NK-92 treated with Interleukin-12 subunit alpha and Interleukin-12 subunit beta, amount 100 ng/mL, for 24 hours (cell line): ENCODE measurements at regions not wholly inside any gene's neighbourhood (a gene's known extent, or its start where the extent isn't known, plus 50 kb on each side); places are given as distances from the start of the nearest gene placed in this dataset.
A peak's percentile ranks its signal among the peaks of the same experiment; 100 is the strongest.

ENCODE experiments used
- DNase-seq: peaks from one replicate; lab custom pipeline; 2025; lab: John Stamatoyannopoulos, UW

- no peak for DNase-seq
These were observed 333.1 kb upstream of the XYLT1 start for GRCh38 chr16:17803625-17804410.

- no peak for DNase-seq
These were observed 331.8 kb upstream of the XYLT1 start for GRCh38 chr16:17802571-17802970.

DNA sequence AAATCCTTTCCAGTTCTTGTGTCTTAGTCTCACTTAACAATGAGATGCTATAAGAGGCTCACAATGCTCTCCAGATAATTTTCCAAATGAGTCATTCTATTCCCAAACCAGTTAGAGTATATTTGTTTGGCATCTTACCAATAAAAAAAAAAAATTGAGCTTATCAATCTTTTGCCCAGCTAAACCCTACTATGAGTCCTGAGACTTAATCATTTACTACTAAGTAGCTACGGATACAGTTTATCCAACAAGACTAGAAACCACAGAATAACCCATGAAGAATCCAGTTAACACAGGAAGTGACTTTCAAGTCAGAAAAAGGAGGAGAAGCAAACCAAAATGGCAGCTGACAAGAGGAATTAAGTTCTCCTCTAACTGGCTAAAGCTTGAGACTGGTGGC lies 330.3 kb upstream of the XYLT1 start:
- DNase-seq: no peak

GRCh38 chr16:17798716-17799115 lies 328.0 kb upstream of the XYLT1 start:
- DNase-seq: no peak

GRCh38 chr16:17793354-17793753 lies 322.6 kb upstream of the XYLT1 start:
- DNase-seq: no peak

- no peak for DNase-seq
These were observed 313.3 kb upstream of the XYLT1 start for GRCh38 chr16:17784073-17784472.

DNA sequence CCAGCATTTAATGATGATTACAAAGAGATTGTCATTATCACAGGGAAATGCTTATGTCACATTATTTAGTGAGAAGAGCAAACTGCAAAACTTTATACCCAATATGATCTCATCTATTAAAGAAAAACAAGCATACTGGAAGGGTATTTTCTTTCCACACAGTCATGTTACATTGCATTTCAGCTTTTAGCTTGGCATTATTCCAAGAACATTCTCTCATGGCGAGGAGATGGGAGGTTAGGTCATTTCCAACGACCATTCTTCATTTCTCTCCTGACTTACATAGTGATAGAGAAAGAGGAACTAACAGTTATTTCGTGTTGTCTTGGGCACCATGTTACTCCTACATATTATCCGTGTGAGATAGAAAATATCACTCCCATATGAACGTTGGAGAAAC lies 309.4 kb upstream of the XYLT1 start:
- DNase-seq: no peak

DNA sequence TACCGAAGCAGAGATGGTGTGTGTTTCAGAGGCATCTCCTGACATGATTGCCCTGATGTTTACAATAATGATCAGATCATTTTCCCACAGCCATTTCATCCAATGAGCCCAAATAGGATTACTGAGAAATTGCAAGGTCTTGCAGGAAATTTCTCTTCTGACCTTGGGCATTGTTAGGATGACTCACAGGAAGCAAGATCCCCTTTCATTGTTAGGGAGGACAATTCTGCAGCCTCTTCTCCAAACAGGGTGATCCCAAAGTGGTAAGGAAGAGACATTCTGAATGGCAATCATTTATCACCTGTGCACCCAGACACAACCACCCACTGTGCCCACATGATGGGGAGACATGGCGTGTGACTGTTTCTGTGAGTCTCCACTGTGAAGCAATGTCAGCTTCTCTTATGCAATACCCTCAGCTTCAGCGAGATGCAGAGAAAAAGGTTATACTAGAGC lies 306.7 kb upstream of the XYLT1 start:
- DNase-seq: peak; percentile 4

GRCh38 chr16:17776888-17777287 lies 306.1 kb upstream of the XYLT1 start:
- DNase-seq: no peak

- no peak for DNase-seq
These were observed 305.7 kb upstream of the XYLT1 start for GRCh38 chr16:17776465-17776864.

- DNase-seq: no peak
These were observed 304.3 kb upstream of the XYLT1 start for GRCh38 chr16:17775061-17775460.

DNA sequence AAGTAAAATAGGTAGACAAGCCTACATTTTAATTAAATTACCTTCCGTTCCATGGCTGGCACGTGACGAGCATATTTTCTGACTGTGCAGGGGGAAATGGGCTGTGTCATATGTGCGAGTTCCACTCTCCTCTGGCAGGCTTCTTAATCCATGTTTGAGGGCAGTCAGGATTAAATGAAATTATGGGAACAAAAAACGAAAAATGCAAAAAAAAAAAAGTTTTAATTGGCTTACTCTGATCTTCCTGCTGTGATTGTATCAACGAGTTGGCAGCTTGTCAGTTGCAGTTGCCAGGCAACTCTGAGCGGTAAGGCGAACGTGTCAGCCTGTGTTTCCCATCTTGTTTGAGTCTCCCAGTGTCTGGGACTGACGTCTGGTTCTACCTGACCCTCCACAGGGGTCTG lies 302.9 kb upstream of the XYLT1 start:
- DNase-seq: no peak

GRCh38 chr16:17770104-17770503 lies 299.3 kb upstream of the XYLT1 start:
- DNase-seq: no peak

DNA sequence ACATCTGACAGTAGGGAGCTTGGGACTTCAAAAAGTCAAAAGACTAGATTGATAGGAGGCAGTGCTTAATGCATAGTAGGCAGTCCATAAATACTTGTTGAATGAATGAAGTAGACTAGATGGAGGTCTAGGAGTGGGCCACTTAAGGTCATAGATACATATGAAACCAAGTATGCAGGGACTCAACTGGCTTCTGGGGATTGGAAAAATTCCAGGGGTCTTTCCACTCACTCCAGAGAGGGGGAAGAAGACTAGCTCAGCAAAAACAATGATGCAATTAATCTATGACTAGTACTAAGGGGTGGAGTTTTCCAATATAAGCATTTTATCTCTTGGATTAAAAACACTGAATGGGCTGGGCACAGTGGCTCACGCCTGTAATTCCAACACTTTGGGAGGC lies 298.3 kb upstream of the XYLT1 start:
- no peak for DNase-seq

DNA sequence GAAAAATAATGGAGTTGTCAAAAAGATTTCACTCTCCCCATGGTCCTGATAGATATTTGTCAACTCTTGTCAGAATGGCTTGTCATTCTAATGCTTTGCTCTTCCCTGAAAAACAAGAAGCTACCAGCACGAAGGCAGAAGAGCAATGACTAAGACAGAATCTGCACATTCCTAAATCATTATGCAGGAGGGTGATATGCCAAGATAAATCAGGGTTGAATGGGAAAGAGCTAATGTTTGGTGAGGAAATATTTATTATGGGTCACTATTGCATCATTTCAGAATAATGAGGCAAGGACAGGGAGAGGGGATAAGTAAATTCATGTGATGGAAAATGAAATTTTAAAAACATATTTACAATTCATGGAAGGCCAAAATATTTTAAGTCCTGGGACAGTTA lies 297.5 kb upstream of the XYLT1 start:
- DNase-seq: no peak

GRCh38 chr16:17766012-17766411 lies 295.3 kb upstream of the XYLT1 start:
- DNase-seq: no peak

GRCh38 chr16:17759451-17760390 lies 289.0 kb upstream of the XYLT1 start:
- no peak for DNase-seq

GRCh38 chr16:17757808-17758207 lies 287.0 kb upstream of the XYLT1 start:
- no peak for DNase-seq

DNA sequence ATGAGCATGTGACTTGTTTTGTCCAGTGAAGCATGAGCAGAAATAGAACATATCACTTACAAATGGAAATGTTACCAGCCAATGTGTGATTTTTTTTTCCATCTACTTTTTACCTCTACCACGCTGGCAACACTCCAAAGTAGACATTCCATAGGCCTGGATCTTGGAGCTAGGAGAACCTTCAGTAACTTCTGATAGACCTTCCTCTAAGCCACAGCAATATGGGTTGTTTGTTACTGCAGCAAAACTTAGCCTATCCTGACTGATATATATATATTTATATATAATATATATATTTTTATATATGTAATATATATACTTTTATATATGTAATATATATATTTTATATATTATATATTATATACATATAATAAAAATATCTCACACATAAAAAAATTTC lies 284.4 kb upstream of the XYLT1 start:
- no peak for DNase-seq

GRCh38 chr16:17753434-17753833 lies 282.7 kb upstream of the XYLT1 start:
- no peak for DNase-seq

DNA sequence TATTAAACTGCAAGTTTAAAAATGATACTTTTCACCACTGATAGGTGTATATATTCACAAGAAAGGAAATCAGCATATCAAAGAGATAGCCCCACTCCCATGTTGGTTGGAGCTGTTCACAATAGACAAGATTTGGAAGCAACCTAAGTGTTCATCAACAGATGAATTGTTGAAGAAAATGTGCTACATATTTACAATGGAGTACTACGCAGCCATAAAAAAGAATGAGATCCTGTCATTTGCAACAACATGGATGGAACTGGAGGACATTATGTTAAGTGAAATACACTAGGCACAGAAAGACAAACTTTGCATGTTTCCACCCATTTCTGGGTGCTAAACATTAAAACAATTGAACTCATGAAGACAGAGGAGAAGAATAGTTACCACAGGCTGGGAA lies 278.9 kb upstream of the XYLT1 start:
- no peak for DNase-seq

DNA sequence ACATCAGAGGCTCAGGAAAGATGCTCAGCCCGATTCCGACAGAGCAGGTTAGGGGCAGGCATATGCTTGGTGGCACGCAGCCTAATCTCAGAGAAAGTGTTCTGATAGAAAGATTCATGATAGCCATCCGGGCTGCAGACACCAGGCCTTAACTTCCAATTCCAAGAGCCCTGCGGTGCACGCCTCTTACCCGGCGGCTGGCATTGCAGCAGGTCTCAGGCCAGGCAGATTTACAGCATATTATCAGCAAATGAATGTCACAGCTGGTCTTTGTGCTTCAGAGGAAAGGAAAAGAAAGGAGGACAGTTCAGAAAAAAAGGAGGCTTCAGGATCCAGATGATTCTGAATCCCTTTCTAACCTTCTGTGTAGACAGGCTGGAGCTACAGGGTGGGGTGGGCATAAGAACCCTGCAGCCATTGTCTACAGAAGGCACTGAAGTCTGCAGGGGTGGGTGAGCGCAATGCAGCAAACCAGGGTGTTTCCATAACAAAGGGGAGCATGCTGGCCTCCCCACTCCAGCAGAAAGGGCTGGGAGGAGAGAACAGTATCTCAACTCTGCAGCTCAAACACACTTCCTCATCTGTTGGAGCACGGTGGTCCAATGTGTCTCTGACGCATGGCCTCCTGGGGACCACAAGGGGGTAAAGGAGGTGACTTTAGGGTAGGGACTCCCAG lies 277.4 kb upstream of the XYLT1 start:
- DNase-seq: no peak
